WTC11 (cell line): ENCODE measurements at regions not wholly inside any gene's neighbourhood (a gene's known extent, or its start where the extent isn't known, plus 50 kb on each side); places are given as distances from the start of the nearest gene placed in this dataset.

ENCODE experiments used
- ESRRA ChIP-seq: sonication (generic); formaldehyde crosslinking; IDR thresholded peaks from 2 replicates; pipeline ENCODE4 v1.8.1; 2022; ENCODE audit warnings: mild to moderate bottlenecking, missing genetic modification reagents, borderline replicate concordance
- ETV6 ChIP-seq: sonication (generic); formaldehyde crosslinking; IDR thresholded peaks from 2 replicates; pipeline ENCODE4 v1.8.1; 2022; ENCODE audit warnings: mild to moderate bottlenecking, missing genetic modification reagents
- HMGA2 ChIP-seq: fragments of 250-450 bp; sonication (Bioruptor Pico); IDR thresholded peaks from 2 replicates; pipeline ENCODE4 v1.4.0; 2021; ENCODE audit warnings: mild to moderate bottlenecking, moderate library complexity
- RELA ChIP-seq: sonication (generic); formaldehyde crosslinking; IDR thresholded peaks from 2 replicates; pipeline ENCODE4 v1.8.1; 2022; ENCODE audit warnings: missing genetic modification reagents, mild to moderate bottlenecking, borderline replicate concordance
- SMAD4 ChIP-seq: sonication (generic); formaldehyde crosslinking; IDR thresholded peaks from 2 replicates; pipeline ENCODE4 v1.8.0; 2022; ENCODE audit warnings: mild to moderate bottlenecking, missing genetic modification reagents
- TCF7 ChIP-seq: sonication (generic); formaldehyde crosslinking; IDR thresholded peaks from 2 replicates; pipeline ENCODE4 v1.8.0; 2022; ENCODE audit warnings: mild to moderate bottlenecking, low read depth, missing genetic modification reagents, moderate library complexity
- TEAD4 ChIP-seq: sonication (generic); formaldehyde crosslinking; IDR thresholded peaks from 2 replicates; pipeline ENCODE4 v1.8.0; 2022; ENCODE audit warnings: mild to moderate bottlenecking, missing genetic modification reagents
- ZNF121 ChIP-seq: sonication (generic); formaldehyde crosslinking; IDR thresholded peaks from 2 replicates; pipeline ENCODE4 v1.8.0; 2023; ENCODE audit warnings: missing genetic modification reagents
- ZNF232 ChIP-seq: sonication (generic); formaldehyde crosslinking; IDR thresholded peaks from 2 replicates; pipeline ENCODE4 v1.8.0; 2022; ENCODE audit warnings: mild to moderate bottlenecking, missing genetic modification reagents
- TF ChIP-seq, protein P1 (sequence below): fragments of 200-600 bp; IDR thresholded peaks from 2 replicates; pipeline ENCODE4 v1.8.0; 2022; ENCODE audit warnings: antibody characterized with exemption
- TF ChIP-seq, protein P2 (sequence below): sonication (generic); formaldehyde crosslinking; IDR thresholded peaks from 2 replicates; pipeline ENCODE4 v1.8.1; 2023; ENCODE audit warnings: mild to moderate bottlenecking, missing genetic modification reagents, moderate library complexity
- TF ChIP-seq, protein P3 (sequence below): sonication (generic); formaldehyde crosslinking; IDR thresholded peaks from 2 replicates; pipeline ENCODE4 v1.8.1; 2022; ENCODE audit warnings: mild to moderate bottlenecking, moderate library complexity, missing genetic modification reagents
- TF ChIP-seq, protein P4 (sequence below): sonication (generic); formaldehyde crosslinking; IDR thresholded peaks from 2 replicates; pipeline ENCODE4 v1.8.0; 2022; ENCODE audit warnings: mild to moderate bottlenecking, missing genetic modification reagents
- TF ChIP-seq, protein P5 (sequence below): sonication (generic); formaldehyde crosslinking; IDR thresholded peaks from 2 replicates; pipeline ENCODE4 v1.8.1; 2023; ENCODE audit warnings: mild to moderate bottlenecking, missing genetic modification reagents

GRCh38 chr10:33897291-33897752, 562.9 kb upstream of the NRP1 start:
- TF ChIP-seq, protein P1, sequence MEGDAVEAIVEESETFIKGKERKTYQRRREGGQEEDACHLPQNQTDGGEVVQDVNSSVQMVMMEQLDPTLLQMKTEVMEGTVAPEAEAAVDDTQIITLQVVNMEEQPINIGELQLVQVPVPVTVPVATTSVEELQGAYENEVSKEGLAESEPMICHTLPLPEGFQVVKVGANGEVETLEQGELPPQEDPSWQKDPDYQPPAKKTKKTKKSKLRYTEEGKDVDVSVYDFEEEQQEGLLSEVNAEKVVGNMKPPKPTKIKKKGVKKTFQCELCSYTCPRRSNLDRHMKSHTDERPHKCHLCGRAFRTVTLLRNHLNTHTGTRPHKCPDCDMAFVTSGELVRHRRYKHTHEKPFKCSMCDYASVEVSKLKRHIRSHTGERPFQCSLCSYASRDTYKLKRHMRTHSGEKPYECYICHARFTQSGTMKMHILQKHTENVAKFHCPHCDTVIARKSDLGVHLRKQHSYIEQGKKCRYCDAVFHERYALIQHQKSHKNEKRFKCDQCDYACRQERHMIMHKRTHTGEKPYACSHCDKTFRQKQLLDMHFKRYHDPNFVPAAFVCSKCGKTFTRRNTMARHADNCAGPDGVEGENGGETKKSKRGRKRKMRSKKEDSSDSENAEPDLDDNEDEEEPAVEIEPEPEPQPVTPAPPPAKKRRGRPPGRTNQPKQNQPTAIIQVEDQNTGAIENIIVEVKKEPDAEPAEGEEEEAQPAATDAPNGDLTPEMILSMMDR = no peak
- TF ChIP-seq ETV6 (CRISPR knock-in tag) = no peak
- no peak for TF ChIP-seq ESRRA (CRISPR knock-in tag)
- TF ChIP-seq, protein P2, sequence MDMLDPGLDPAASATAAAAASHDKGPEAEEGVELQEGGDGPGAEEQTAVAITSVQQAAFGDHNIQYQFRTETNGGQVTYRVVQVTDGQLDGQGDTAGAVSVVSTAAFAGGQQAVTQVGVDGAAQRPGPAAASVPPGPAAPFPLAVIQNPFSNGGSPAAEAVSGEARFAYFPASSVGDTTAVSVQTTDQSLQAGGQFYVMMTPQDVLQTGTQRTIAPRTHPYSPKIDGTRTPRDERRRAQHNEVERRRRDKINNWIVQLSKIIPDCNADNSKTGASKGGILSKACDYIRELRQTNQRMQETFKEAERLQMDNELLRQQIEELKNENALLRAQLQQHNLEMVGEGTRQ = no peak
- no peak for TF ChIP-seq ZNF121 (CRISPR knock-in tag)
- TF ChIP-seq, protein P3, sequence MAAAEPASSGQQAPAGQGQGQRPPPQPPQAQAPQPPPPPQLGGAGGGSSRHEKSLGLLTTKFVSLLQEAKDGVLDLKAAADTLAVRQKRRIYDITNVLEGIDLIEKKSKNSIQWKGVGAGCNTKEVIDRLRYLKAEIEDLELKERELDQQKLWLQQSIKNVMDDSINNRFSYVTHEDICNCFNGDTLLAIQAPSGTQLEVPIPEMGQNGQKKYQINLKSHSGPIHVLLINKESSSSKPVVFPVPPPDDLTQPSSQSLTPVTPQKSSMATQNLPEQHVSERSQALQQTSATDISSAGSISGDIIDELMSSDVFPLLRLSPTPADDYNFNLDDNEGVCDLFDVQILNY (CRISPR knock-in tag) = no peak
- TF ChIP-seq SMAD4 (CRISPR knock-in tag) = no peak
- TF ChIP-seq RELA (CRISPR knock-in tag) = no peak
- TF ChIP-seq TCF7 = no peak
- no peak for TF ChIP-seq HMGA2
- TF ChIP-seq TEAD4 (CRISPR knock-in tag) = no peak
- no peak for TF ChIP-seq ZNF232 (CRISPR knock-in tag)
- TF ChIP-seq, protein P4, sequence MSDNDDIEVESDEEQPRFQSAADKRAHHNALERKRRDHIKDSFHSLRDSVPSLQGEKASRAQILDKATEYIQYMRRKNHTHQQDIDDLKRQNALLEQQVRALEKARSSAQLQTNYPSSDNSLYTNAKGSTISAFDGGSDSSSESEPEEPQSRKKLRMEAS (CRISPR knock-in tag) = no peak
- TF ChIP-seq, protein P5, sequence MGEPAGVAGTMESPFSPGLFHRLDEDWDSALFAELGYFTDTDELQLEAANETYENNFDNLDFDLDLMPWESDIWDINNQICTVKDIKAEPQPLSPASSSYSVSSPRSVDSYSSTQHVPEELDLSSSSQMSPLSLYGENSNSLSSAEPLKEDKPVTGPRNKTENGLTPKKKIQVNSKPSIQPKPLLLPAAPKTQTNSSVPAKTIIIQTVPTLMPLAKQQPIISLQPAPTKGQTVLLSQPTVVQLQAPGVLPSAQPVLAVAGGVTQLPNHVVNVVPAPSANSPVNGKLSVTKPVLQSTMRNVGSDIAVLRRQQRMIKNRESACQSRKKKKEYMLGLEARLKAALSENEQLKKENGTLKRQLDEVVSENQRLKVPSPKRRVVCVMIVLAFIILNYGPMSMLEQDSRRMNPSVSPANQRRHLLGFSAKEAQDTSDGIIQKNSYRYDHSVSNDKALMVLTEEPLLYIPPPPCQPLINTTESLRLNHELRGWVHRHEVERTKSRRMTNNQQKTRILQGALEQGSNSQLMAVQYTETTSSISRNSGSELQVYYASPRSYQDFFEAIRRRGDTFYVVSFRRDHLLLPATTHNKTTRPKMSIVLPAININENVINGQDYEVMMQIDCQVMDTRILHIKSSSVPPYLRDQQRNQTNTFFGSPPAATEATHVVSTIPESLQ (CRISPR knock-in tag) = no peak
